Hepatocyte (in vitro differentiated cells): ENCODE measurements at regions not wholly inside any gene's neighbourhood (a gene's known extent, or its start where the extent isn't known, plus 50 kb on each side); places are given as distances from the start of the nearest gene placed in this dataset.

Experiments used
- EZH2 ChIP-seq: fragments of 200-600 bp; sonication (generic); IDR thresholded peaks from 2 replicates; pipeline ENCODE4 v1.6.1; 2016; ENCODE audit warnings: antibody characterized with exemption, mild to moderate bottlenecking, borderline replicate concordance
- EZH2phosphoT487 ChIP-seq: fragments of 200-600 bp; sonication (generic); IDR thresholded peaks from one replicate; pipeline ENCODE4 v1.6.1; 2018; ENCODE audit warnings: antibody characterized with exemption, mild to moderate bottlenecking, low read depth, moderate library complexity; ENCODE audit not compliant: unreplicated experiment, severe bottlenecking
- TF ChIP-seq, protein P1 (sequence below): fragments of 200-600 bp; sonication (generic); IDR thresholded peaks from 2 replicates; pipeline ENCODE4 v1.5.1; 2016; ENCODE audit warnings: antibody characterized with exemption, mild to moderate bottlenecking; ENCODE audit not compliant: poor library complexity

DNA sequence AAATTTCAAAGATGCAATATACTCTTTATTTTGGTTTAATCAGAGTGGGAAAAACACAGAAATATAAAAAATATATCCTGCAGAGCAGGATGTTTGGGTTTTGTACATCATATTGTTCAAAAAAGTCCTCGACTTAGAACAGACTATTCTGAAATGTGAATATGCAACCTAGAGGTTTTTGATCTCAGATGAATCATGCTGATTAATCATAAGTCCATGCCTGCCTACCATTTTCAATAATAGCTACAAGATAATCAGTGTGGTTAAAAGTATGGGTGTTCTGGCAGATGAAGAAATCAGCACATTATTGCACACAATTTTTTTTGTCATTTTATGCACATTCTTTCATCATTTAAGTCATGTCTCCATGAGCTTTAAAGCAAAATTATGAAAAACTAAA lies 1261.0 kb upstream of the NXPH2 start:
- TF ChIP-seq, protein P1, sequence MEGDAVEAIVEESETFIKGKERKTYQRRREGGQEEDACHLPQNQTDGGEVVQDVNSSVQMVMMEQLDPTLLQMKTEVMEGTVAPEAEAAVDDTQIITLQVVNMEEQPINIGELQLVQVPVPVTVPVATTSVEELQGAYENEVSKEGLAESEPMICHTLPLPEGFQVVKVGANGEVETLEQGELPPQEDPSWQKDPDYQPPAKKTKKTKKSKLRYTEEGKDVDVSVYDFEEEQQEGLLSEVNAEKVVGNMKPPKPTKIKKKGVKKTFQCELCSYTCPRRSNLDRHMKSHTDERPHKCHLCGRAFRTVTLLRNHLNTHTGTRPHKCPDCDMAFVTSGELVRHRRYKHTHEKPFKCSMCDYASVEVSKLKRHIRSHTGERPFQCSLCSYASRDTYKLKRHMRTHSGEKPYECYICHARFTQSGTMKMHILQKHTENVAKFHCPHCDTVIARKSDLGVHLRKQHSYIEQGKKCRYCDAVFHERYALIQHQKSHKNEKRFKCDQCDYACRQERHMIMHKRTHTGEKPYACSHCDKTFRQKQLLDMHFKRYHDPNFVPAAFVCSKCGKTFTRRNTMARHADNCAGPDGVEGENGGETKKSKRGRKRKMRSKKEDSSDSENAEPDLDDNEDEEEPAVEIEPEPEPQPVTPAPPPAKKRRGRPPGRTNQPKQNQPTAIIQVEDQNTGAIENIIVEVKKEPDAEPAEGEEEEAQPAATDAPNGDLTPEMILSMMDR: no peak
- TF ChIP-seq EZH2: no peak
- TF ChIP-seq EZH2phosphoT487: no peak
